CD14-positive monocyte (primary cell): ENCODE measurements at regions not wholly inside any gene's neighbourhood (a gene's known extent, or its start where the extent isn't known, plus 50 kb on each side); places are given as distances from the start of the nearest gene placed in this dataset.
"Not testable (repeated sequence)": the region's sequence is repeated elsewhere in the genome, so short reads cannot be mapped to it uniquely, and the experiment has no call there.

Experiments
- DNase-seq, 3 donors: peaks; one replicate each; pipeline ENCODE4 v3.0.0-alpha.2; 2011 to 2022
- H2AFZ ChIP-seq: 2 replicates; pipeline ENCODE4 v1.6.0; 2012; ENCODE audit warnings: mild to moderate bottlenecking, low read depth, low read length, inconsistent platforms; ENCODE audit not compliant: insufficient read depth, poor library complexity, severe bottlenecking
- H3K27ac ChIP-seq, 2 donors: 1 replicate in 1 of 2; 2 replicates in 1 of 2; pipeline ENCODE4 v1.5.1; 2012 to 2013; ENCODE audit warnings: low read length in 2 of 2, control low read depth in 1 of 2, inconsistent platforms in 1 of 2, low read depth in 1 of 2, mild to moderate bottlenecking in 1 of 2
- H3K27me3 ChIP-seq, 2 donors: one replicate each; pipeline versions ENCODE4 v1.6.0 to v1.6.1; 2011 to 2013; ENCODE audit warnings: low read length in 2 of 2; ENCODE audit not compliant: control insufficient read depth in 2 of 2, insufficient read depth in 2 of 2
- H3K36me3 ChIP-seq, 2 donors: replicated peaks in 1 of 2; 1 replicate in 1 of 2; 2 replicates in 1 of 2; pipeline versions ENCODE4 v1.5.1 to v1.6.1; 2012 to 2013; ENCODE audit warnings: low read length in 2 of 2, control low read depth in 1 of 2, inconsistent platforms in 1 of 2, mild to moderate bottlenecking in 1 of 2; ENCODE audit not compliant: insufficient read depth in 2 of 2, control insufficient read depth in 1 of 2
- H3K4me1 ChIP-seq, 2 donors: 1 replicate in 1 of 2; 2 replicates in 1 of 2; pipeline versions ENCODE4 v1.5.1 to v1.6.1; 2012 to 2013; ENCODE audit warnings: low read length in 2 of 2, control low read depth in 1 of 2, inconsistent platforms in 1 of 2, mild to moderate bottlenecking in 1 of 2, moderate library complexity in 1 of 2; ENCODE audit not compliant: insufficient read depth in 2 of 2, control insufficient read depth in 1 of 2
- H3K4me2 ChIP-seq: replicated peaks from 2 replicates; pipeline ENCODE3; 2012; ENCODE audit warnings: low read length, moderate library complexity, mild to moderate bottlenecking; ENCODE audit not compliant: poor library complexity, severe bottlenecking; ENCODE audit errors: extremely low read depth
- H3K4me3 ChIP-seq, 3 experiments: fragments of 200-600 bp in 1 of 3; sonication (generic) in 1 of 3; replicated peaks in 1 of 3; 1 replicate in 2 of 3; 2 replicates in 1 of 3; pipeline ENCODE4 v1.5.1; 2011 to 2013; ENCODE audit warnings: low read length in 3 of 3, mild to moderate bottlenecking in 3 of 3, control low read depth in 2 of 3, low read depth in 2 of 3, inconsistent platforms in 1 of 3, moderate library complexity in 1 of 3
- H3K79me2 ChIP-seq: 2 replicates; pipeline ENCODE4 v1.6.0; 2012; ENCODE audit warnings: mild to moderate bottlenecking, control low read depth, inconsistent platforms, low read length, moderate library complexity; ENCODE audit not compliant: insufficient read depth
- H3K9ac ChIP-seq: 2 replicates; pipeline ENCODE4 v1.6.0; 2017; ENCODE audit warnings: low read length, mild to moderate bottlenecking; ENCODE audit not compliant: insufficient read depth, poor library complexity, severe bottlenecking
- H3K9me3 ChIP-seq, 2 donors: replicated peaks in 1 of 2; 1 replicate in 1 of 2; 2 replicates in 1 of 2; pipeline versions ENCODE4 v1.5.1 to v1.6.1; 2012 to 2013; ENCODE audit warnings: low read length in 2 of 2, control low read depth in 1 of 2; ENCODE audit not compliant: control insufficient read depth in 1 of 2, insufficient read depth in 1 of 2
- H4K20me1 ChIP-seq: 2 replicates; pipeline ENCODE4 v1.6.0; 2012; ENCODE audit warnings: mild to moderate bottlenecking, low read length, control low read depth, moderate library complexity; ENCODE audit not compliant: insufficient read depth
- H3K27ac Mint-ChIP-seq, 7 donors: one replicate each; pipeline ENCODE4 v1.8.0; 2020; ENCODE audit warnings: mild to moderate bottlenecking in 7 of 7, mixed read lengths in 7 of 7, moderate library complexity in 6 of 7, inconsistent platforms in 2 of 7
- H3K27me3 Mint-ChIP-seq, 3 donors: one replicate each; pipeline ENCODE4 v1.8.0; 2021 to 2022; ENCODE audit warnings: low read depth in 3 of 3, mild to moderate bottlenecking in 3 of 3, mixed read lengths in 3 of 3, moderate library complexity in 3 of 3, inconsistent platforms in 1 of 3
- H3K36me3 Mint-ChIP-seq, 2 donors: one replicate each; pipeline ENCODE4 v1.8.0; 2020; ENCODE audit warnings: mixed read lengths in 2 of 2, inconsistent platforms in 1 of 2, mild to moderate bottlenecking in 1 of 2
- H3K4me1 Mint-ChIP-seq: one replicate; pipeline ENCODE4 v1.8.0; 2020; ENCODE audit warnings: mild to moderate bottlenecking, mixed read lengths
- H3K4me3 Mint-ChIP-seq, 2 donors: one replicate each; pipeline ENCODE4 v1.8.0; 2020; ENCODE audit warnings: mild to moderate bottlenecking in 2 of 2, mixed read lengths in 2 of 2, moderate library complexity in 1 of 2
- H3K9me3 Mint-ChIP-seq, 7 donors: one replicate each; pipeline ENCODE4 v1.8.0; 2020 to 2022; ENCODE audit warnings: mixed read lengths in 7 of 7, mild to moderate bottlenecking in 6 of 7, moderate library complexity in 6 of 7, inconsistent platforms in 2 of 7
- CTCF ChIP-seq: fragments of 200-600 bp; IDR thresholded peaks from one replicate; pipeline ENCODE4 v1.8.0; 2022; ENCODE audit warnings: antibody characterized with exemption, mild to moderate bottlenecking
- WGBS: methylation state at CpG from one replicate; pipeline ENCODE4 v1.1.5; 2013; ENCODE audit warnings: missing lambda C conversion rate; ENCODE audit not compliant: insufficient coverage; 5-methylcytosine and 5-hydroxymethylcytosine counted together
- intact Hi-C, 2 donors: fragments of 100-400 bp; cut with micrococcal nuclease; formaldehyde crosslinking; loops; one replicate each; pipeline versions ENCODE4 v1.15.0 to v1.15.1; 2023

- Mint-ChIP-seq H3K9me3 (peaks cover 0 to 9% (median 4%) of the 10 kb centered on the region in 7 donors), H3K4me3 (no peak overlapping the region), H3K27ac (no peak overlapping the region), H3K4me1 (no peaks in the 10 kb centered on the region), H3K27me3 (no peaks in the 10 kb centered on the region), H3K36me3 (no peaks in the 10 kb centered on the region)
- H3K9ac ChIP-seq = no peak overlapping the region
- no peaks in the 10 kb centered on the region for H4K20me1 ChIP-seq
- DNase-seq = no peak
- no peak overlapping the region for H3K27ac ChIP-seq
- intact Hi-C loops = no loop called here
- no peak overlapping the region for H3K4me2 ChIP-seq
- H3K79me2 ChIP-seq = no peaks in the 10 kb centered on the region
- no peak overlapping the region for H3K4me3 ChIP-seq
- peaks cover 0 to 6% of the 10 kb centered on the region in 2 donors for H3K9me3 ChIP-seq
- no peaks in the 10 kb centered on the region for H3K4me1 ChIP-seq
- H2AFZ ChIP-seq = no peak overlapping the region
- TF ChIP-seq CTCF = no peak
- no peaks in the 10 kb centered on the region for H3K27me3 ChIP-seq
- no peaks in the 10 kb centered on the region for H3K36me3 ChIP-seq
These were observed 207.7 kb upstream of the GJE1 start for GRCh38 chr6:141925001-141925400.

- H3K27me3 Mint-ChIP-seq = no peaks in the 10 kb centered on the region
These were observed 209.8 kb upstream of the GJE1 start for GRCh38 chr6:141922898-141923297.

GRCh38 chr6:141916682-141917505 is 215.8 kb upstream of the GJE1 start:
- intact Hi-C loops, H3K9me3 ChIP-seq, H3K4me3 Mint-ChIP-seq, DNase-seq, H3K4me1 ChIP-seq, H3K27me3 ChIP-seq, H3K79me2 ChIP-seq, H3K4me1 Mint-ChIP-seq, H3K4me3 ChIP-seq, H3K4me2 ChIP-seq, H3K27ac ChIP-seq, H3K27me3 Mint-ChIP-seq, H3K9ac ChIP-seq, H2AFZ ChIP-seq, H3K36me3 Mint-ChIP-seq, H4K20me1 ChIP-seq, H3K27ac Mint-ChIP-seq, H3K36me3 ChIP-seq: not testable (repeated sequence)
- H3K9me3 Mint-ChIP-seq = peaks cover 0 to 10% (median 5%) of the 10 kb centered on the region in 7 donors
- 91% methylated on average over 16 of the region's 30 CpGs for WGBS

More at GRCh38 chr6:141922898-141923297, 209.8 kb upstream of the GJE1 start:
- TF ChIP-seq CTCF = no peak
- intact Hi-C loops = no loop called here
- Mint-ChIP-seq H3K27ac (no peak overlapping the region), H3K36me3 (no peaks in the 10 kb centered on the region), H3K4me3 (no peak overlapping the region), H3K4me1 (no peaks in the 10 kb centered on the region), H3K9me3 (peaks cover 0 to 9% (median 1%) of the 10 kb centered on the region in 7 donors)
- no peak overlapping the region for H3K4me2 ChIP-seq
- H3K36me3 ChIP-seq = no peaks in the 10 kb centered on the region
- no peak overlapping the region for H2AFZ ChIP-seq
- no peaks in the 10 kb centered on the region for H3K79me2 ChIP-seq
- H3K4me1 ChIP-seq = no peaks in the 10 kb centered on the region
- H3K4me3 ChIP-seq = no peak overlapping the region
- no CpG with 5 or more reads among the region's 2 CpGs for WGBS
- DNase-seq = no peak
- no peaks in the 10 kb centered on the region for H4K20me1 ChIP-seq
- H3K27ac ChIP-seq = no peak overlapping the region
- peaks cover 0 to 6% of the 10 kb centered on the region in 2 donors for H3K9me3 ChIP-seq
- H3K9ac ChIP-seq = no peak overlapping the region
- H3K27me3 ChIP-seq = no peaks in the 10 kb centered on the region
